ENCODE measurements at regions not wholly inside any gene's neighbourhood (a gene's known extent, or its start where the extent isn't known, plus 50 kb on each side); places are given as distances from the start of the nearest gene placed in this dataset.
A peak's percentile ranks its signal among the peaks of the same experiment; 100 is the strongest.

- no peak for TF ChIP-seq HOXA5 (CRISPR knock-in tag; IDR thresholded peaks at IDR 0.05)
- TF ChIP-seq EZH2 (conservative IDR thresholded peaks at IDR 0.05; ENCODE audit: low read depth, low read length): no peak
- TF ChIP-seq ZNF816 (CRISPR knock-in tag; IDR thresholded peaks at IDR 0.05; ENCODE audit: borderline replicate concordance): no peak
- no peak for TF ChIP-seq SKIL (CRISPR knock-in tag; IDR thresholded peaks at IDR 0.05; ENCODE audit: borderline replicate concordance)
These were observed 84.6 kb upstream of the DST start (continued) for GRCh38 chr6:56727097-56727850.

GRCh38 chr6:56725254-56725653, 82.6 kb upstream of the DST start:
- ATAC-seq (no peak), DNase-seq (ENCODE audit: low spot score) (peak; percentile 23), FAIRE-seq (no peak)
- CTCF ChIA-PET (ENCODE audit: low intra/inter-chr PET ratio, low total read pairs): no interaction called here
- 92% methylated on average over 2 of the region's 2 CpGs for WGBS (ENCODE audit: low lambda C conversion rate)
- H3K4me1 ChIP-seq (ENCODE audit: insufficient read depth, low read length): peaks cover 65% of the 10 kb centered on the region
- no TSS peak for BruUV-seq (replicated peaks)
- no peak overlapping the region for H3K4me2 ChIP-seq (ENCODE audit: low read depth, low read length)
- H3K4me3 ChIP-seq (replicated peaks in 1 of 3; ENCODE audit: insufficient read depth in 1 of 3, low read depth in 2 of 3, low read length in 3 of 3): no peak overlapping the region
- H3K36me3 ChIP-seq (replicated peaks in 1 of 2; ENCODE audit: control insufficient read depth in 1 of 2, insufficient read depth in 2 of 2, low read length in 2 of 2): no peaks in the 10 kb centered on the region
- no peaks in the 10 kb centered on the region for H3K9me3 ChIP-seq (ENCODE audit: low read length)
- TF ChIP-seq KAT7 (CRISPR knock-in tag; IDR thresholded peaks at IDR 0.05; ENCODE audit: borderline replicate concordance) (0 out of 2 replicates have a peak, but pooled peaks have one; percentile 4), NAIF1 (CRISPR knock-in tag; IDR thresholded peaks at IDR 0.05; ENCODE audit: borderline replicate concordance) (no peak), SOX13 (IDR thresholded peaks at IDR 0.05) (no peak), SOX13 (CRISPR knock-in tag; conservative IDR thresholded peaks at IDR 0.05 in 1 of 2, IDR thresholded peaks at IDR 0.05 in 1 of 2) (peak in 1 of 2 experiments; percentile 9; a peak in 1 of 4 replicates), FOXA3 (CRISPR knock-in tag; IDR thresholded peaks at IDR 0.05) (0 out of 2 replicates have a peak, but pooled peaks have one; percentile 14), RARA (CRISPR knock-in tag; IDR thresholded peaks at IDR 0.05) (0 out of 2 replicates have a peak, but pooled peaks have one; percentile 14), KDM1A (CRISPR knock-in tag; IDR thresholded peaks at IDR 0.05) (no peak)
- H3K27me3 ChIP-seq (ENCODE audit: control insufficient read depth in 1 of 2, insufficient read depth in 2 of 2, low read length in 2 of 2): no peaks in the 10 kb centered on the region
- H2AFZ ChIP-seq (ENCODE audit: low read length): no peak overlapping the region
- H3K79me2 ChIP-seq (ENCODE audit: insufficient read depth, low read length): no peaks in the 10 kb centered on the region
- no peak overlapping the region for H3K9ac ChIP-seq (ENCODE audit: insufficient read depth, low read depth, low read length)
- peak overlapping the region; percentile 4 for H3K27ac ChIP-seq (ENCODE audit: extremely low read length, insufficient read depth, low read length)
- POLR2A ChIA-PET: interaction anchor here (1.6 kb wide), 1 partner anchor 17 kb away, joined by 7 read pairs; no protein-coding TSS in a partner anchor
- in situ Hi-C loops (cut with HindIII; ENCODE audit: extremely low pct_ligation_motif_present, low pct_unique_long_range_greater_than_20kb) (no loop called here), intact Hi-C loops (cut with micrococcal nuclease; ENCODE audit: unreplicated experiment) (no loop called here)
- H4K20me1 ChIP-seq (ENCODE audit: insufficient read depth, low read length): no peaks in the 10 kb centered on the region

Data from HepG2 (cell line).